NCI-H1436 treated with DMSO at 0.1 percent for 48 hours (cell line): ENCODE measurements at regions not wholly inside any gene's neighbourhood (a gene's known extent, or its start where the extent isn't known, plus 50 kb on each side); places are given as distances from the start of the nearest gene placed in this dataset.

Source experiments
- DNase-seq: peaks from one replicate; lab custom pipeline; 2025; lab: John Stamatoyannopoulos, UW

GRCh38 chr1:222038971-222039370 lies 297.1 kb upstream of the DUSP10 start:
- DNase-seq = no peak

GRCh38 chr1:222037720-222038119 lies 295.8 kb upstream of the DUSP10 start:
- no peak for DNase-seq

GRCh38 chr1:222034790-222035189 lies 292.9 kb upstream of the DUSP10 start:
- no peak for DNase-seq

GRCh38 chr1:222033450-222033849 lies 291.6 kb upstream of the DUSP10 start:
- no peak for DNase-seq

DNA sequence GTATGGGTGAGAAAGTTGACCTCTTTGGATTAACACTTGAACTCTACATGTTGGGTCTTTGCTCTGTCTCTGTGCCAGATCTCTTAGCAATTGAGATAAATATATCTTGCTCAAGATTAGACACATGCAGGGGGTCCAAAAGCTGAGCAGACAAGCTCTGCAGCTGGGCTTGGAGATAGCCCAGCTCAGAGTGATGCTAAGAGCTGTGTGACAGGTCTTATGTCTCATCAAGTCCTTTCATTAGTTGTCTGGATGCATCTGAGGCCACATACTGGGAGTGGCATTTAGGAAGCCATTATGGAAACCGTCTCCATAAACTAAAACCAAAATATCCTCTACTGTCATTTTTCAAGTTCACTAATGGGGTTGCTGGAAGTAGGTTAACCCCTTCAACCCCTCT lies 289.4 kb upstream of the DUSP10 start:
- DNase-seq = no peak

GRCh38 chr1:222028676-222029075 lies 286.8 kb upstream of the DUSP10 start:
- no peak for DNase-seq

DNA sequence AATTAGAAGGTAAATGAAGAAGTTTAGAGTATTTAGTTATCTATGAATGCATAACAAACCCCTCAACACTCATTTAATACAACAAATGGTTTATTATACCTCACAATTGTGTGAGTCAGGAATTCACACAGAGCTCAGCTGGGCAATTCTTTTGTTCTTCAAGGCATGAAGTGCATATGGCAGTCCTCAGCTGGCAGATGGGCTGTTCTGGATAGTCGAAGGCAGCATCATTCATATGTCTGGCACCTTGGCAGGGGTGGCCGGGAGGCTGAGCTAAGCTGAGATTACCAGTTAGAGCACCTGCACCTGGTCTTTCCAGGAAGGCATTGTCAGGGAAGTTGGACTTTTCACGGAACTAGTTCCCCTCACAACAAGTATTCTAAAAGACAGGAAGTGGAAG lies 286.2 kb upstream of the DUSP10 start:
- no peak for DNase-seq

DNA sequence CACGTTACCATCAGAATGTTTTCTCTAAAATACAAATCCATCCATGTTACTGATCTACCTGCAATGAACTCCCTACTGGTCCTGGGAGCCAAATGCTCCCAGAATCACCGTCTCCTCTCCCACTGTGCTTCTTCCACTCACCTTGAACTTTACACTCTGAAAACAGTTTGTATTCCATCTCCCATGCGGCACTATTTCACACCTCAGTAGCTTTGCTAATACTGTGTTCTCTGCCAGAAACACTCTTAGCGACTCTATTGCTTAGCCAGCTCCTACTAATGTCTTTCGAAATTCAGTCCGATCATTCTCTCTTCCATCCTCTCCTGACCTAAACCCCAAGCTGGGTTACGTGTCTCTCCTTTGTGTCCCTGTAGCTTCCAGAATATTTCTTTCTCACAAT lies 284.4 kb upstream of the DUSP10 start:
- no peak for DNase-seq

DNA sequence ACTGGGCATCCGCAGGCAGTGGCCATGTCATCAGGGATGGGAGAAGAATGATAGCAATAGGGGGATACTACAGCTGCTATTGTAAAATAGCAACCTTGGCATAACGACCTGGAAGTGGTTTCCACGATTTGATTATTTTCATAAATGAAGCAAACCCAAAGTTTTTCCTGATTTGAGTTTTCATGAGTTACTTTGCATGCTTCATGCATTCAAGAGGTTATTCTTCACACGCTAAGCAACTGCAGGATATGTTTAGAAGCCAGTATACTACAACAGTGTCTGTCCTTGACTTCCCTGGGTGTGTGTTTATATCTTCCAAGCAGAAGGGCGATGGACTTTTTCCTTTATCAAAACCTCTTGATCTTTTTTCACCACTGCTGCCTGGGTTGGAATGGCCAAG lies 281.1 kb upstream of the DUSP10 start:
- no peak for DNase-seq

DNA sequence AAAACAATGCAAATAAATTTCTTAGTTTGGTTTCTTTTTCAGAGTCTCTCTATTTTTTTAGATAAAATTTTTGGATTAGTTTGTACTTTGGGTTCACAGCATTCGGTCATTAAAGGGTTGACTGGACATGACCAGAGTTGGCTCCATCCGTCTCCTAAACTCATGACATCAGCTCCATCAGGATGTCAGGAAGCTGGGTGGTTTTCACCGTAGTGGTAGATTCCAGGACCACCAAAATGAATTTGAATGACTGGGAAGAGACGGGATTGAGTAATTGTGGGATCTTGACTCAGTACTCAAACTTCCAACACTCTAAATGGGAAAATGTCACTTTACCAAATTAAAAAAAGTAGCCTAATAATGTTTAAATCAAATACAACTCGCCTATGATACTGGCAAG lies 279.2 kb upstream of the DUSP10 start:
- no peak for DNase-seq

DNA sequence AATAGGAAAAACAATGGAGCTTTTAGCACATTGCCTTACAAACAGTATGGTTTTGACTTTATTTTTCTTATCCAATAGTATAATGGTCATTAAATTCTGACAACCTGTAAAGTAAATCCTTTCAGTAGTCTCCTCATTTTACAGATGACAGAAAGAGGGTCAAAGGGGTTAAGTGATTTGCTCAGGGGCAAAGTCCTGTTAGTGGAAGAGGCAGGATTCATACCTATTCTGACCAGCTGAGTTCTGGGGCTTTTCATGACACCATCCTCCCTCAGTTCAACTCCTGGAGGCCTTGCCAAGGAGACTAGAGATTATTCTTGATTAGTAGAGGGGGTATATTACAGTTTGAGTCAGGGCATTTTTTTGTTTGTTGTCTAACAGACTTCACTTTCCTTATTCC lies 278.7 kb upstream of the DUSP10 start:
- no peak for DNase-seq

- DNase-seq = no peak
Measured at GRCh38 chr1:222019029-222019428, 277.1 kb upstream of the DUSP10 start.

DNA sequence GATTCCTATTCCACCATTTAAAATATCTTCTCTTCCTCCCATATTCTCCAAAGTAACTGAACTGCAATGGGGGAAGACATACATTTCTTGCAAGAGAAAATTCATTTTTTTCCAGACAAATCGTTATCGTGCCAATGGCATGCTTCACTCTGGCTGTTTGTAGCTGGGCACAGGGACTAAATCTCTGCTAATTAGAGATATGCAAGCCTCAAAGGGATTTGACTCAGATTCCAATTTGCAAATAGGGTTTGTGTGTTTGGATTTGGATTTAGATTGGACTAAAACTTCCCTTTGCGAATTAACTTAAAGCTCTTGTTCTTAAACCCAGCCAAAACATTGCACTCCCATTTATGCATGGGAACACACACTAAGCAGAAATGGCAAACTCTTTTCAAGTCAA lies 276.2 kb upstream of the DUSP10 start:
- no peak for DNase-seq

- no peak for DNase-seq
Measured at GRCh38 chr1:222015686-222016085, 273.8 kb upstream of the DUSP10 start.

- DNase-seq = no peak
Measured at GRCh38 chr1:222014001-222014400, 272.1 kb upstream of the DUSP10 start.

- no peak for DNase-seq
Measured at GRCh38 chr1:222012816-222013215, 270.9 kb upstream of the DUSP10 start.

GRCh38 chr1:222010306-222010705 lies 268.4 kb upstream of the DUSP10 start:
- no peak for DNase-seq

DNA sequence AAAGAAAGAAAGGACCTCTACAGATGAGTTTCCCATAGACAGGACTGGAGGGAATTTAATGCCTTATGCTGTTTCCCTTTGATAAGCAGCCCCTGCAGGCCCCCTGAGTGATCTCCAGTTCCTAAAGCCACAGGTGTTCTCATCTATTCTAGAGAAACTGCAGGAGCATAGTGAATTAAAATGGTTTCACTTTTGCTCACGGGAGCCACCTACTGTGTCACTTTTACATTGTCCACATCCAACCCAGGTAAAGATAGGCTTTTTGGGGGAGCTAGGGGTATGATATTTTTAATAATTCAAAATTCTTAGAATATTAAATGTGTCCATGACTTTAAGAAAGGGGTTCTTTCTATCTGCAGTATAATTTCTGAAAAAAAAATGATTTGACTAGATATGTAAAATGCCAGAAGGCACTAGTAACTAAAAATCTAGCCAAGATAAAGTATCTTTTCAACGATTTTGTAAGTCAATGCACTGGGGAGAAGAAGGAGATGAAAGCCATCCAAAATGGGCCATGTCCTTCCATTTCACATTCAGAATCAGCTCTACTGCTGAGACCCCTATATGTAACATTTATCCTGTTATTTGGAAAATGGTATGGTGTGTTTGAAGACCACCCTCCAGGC lies 267.3 kb upstream of the DUSP10 start:
- DNase-seq = no peak

- DNase-seq = no peak
Measured at GRCh38 chr1:222006715-222007114, 264.8 kb upstream of the DUSP10 start.

DNA sequence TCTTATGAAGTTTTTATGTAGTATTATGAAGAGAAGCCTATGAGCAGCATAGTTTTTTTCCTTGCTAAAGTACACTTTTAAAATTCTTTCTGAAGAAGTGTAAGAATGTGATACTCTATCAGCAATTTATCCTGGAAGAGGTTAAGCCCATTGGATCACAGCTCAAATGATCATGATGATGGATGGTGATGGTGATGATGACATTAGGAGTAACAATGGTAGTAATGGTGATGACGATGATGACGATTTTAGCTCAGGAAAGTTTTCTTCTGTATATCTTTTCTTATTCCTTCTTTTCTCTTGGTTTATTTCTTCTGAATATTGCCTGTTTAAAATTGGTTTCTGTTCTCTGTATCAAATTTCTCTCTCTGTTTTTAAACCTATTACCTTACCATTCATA lies 262.9 kb upstream of the DUSP10 start:
- no peak for DNase-seq

DNA sequence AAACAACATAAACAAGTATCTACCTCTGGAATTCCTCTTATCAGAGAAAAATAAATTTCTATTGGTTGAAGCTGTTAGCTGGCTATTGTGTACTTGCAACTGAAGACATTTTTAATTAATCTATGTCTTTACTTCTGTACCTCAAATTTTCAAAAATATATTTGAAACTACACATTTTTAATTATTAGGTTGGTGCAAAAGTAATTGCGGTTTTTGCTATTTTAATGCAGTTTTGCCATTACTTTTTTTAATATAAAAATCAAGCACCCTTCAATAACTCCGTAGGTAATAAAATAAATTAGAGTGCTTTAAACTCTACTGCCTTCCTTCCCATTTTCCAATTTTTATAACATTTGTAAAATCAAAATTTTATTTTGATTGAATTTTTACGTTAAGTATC lies 262.1 kb upstream of the DUSP10 start:
- no peak for DNase-seq

GRCh38 chr1:222002503-222002902 lies 260.6 kb upstream of the DUSP10 start:
- no peak for DNase-seq

- DNase-seq = no peak
Measured at GRCh38 chr1:222000131-222000530, 258.2 kb upstream of the DUSP10 start.

DNA sequence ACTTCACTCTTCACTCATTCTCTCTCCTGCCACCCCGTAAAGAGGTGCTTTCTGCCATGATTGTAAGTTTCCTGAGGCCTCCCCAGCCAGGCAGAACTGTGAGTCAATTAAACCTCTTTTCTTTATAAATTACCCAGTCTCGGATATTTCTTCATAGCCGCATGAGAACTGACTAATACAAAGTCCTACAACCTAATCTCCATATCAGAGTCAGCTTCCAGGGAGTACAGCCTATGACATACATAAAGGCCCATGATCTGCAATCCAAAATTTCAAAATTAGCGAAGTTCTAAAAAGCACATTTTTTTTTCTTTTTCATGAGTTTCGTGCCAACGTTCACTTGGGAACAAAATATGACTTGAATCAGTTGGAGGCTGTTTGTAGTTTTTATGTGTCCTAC lies 256.9 kb upstream of the DUSP10 start:
- DNase-seq = no peak

- DNase-seq = no peak
Measured at GRCh38 chr1:221998186-221998612, 256.3 kb upstream of the DUSP10 start.
